ENCODE measurements at regions not wholly inside any gene's neighbourhood (a gene's known extent, or its start where the extent isn't known, plus 50 kb on each side); places are given as distances from the start of the nearest gene placed in this dataset.

GRCh38 chr11:19436932-19437331 is 196.2 kb upstream of the E2F8 start:
- no peak for TF ChIP-seq CTCF (IDR thresholded peaks at IDR 0.05; ENCODE audit: low read length, missing control alignments)
- H3K4me3 ChIP-seq (replicated peaks; ENCODE audit: low read depth, low read length), result no peak overlapping the region
- DNase-seq (ENCODE audit: low read depth), result no peak

- no peak for TF ChIP-seq CTCF (IDR thresholded peaks at IDR 0.05; ENCODE audit: low read length, missing control alignments)
- no peak overlapping the region for H3K4me3 ChIP-seq (replicated peaks; ENCODE audit: low read depth, low read length)
- DNase-seq (ENCODE audit: low read depth), result peak; percentile 83
These were observed 194.7 kb upstream of the E2F8 start for GRCh38 chr11:19435306-19435989.

GRCh38 chr11:19433791-19434190 is 193.0 kb upstream of the E2F8 start:
- no peak for DNase-seq (ENCODE audit: low read depth)
- no peak overlapping the region for H3K4me3 ChIP-seq (replicated peaks; ENCODE audit: low read depth, low read length)
- no peak for TF ChIP-seq CTCF (IDR thresholded peaks at IDR 0.05; ENCODE audit: low read length, missing control alignments)

GRCh38 chr11:19433367-19433766 is 192.6 kb upstream of the E2F8 start:
- DNase-seq (ENCODE audit: low read depth), result no peak
- H3K4me3 ChIP-seq (replicated peaks; ENCODE audit: low read depth, low read length), result no peak overlapping the region
- TF ChIP-seq CTCF (IDR thresholded peaks at IDR 0.05; ENCODE audit: low read length, missing control alignments), result no peak

- H3K4me3 ChIP-seq (replicated peaks; ENCODE audit: low read depth, low read length), result no peak overlapping the region
- no peak for TF ChIP-seq CTCF (IDR thresholded peaks at IDR 0.05; ENCODE audit: low read length, missing control alignments)
- DNase-seq (ENCODE audit: low read depth), result peak; percentile 84
These were observed 191.8 kb upstream of the E2F8 start for GRCh38 chr11:19432370-19433061.

GRCh38 chr11:19430754-19431398 is 190.1 kb upstream of the E2F8 start:
- DNase-seq (ENCODE audit: low read depth), result peak; percentile 71
- TF ChIP-seq CTCF (IDR thresholded peaks at IDR 0.05; ENCODE audit: low read length, missing control alignments), result no peak
- no peak overlapping the region for H3K4me3 ChIP-seq (replicated peaks; ENCODE audit: low read depth, low read length)
